ENCODE measurements at regions not wholly inside any gene's neighbourhood (a gene's known extent, or its start where the extent isn't known, plus 50 kb on each side); places are given as distances from the start of the nearest gene placed in this dataset.

- DNase-seq (ENCODE audit: low read depth): no peak
Observed at GRCh38 chrY:14139521-14139920, 83.5 kb downstream of the VCY1B start.

GRCh38 chrY:14145614-14146013 is 89.6 kb downstream of the VCY1B start:
- DNase-seq (ENCODE audit: low read depth): no peak

- DNase-seq (ENCODE audit: low read depth): no peak
Observed at GRCh38 chrY:14182776-14183175, 126.7 kb downstream of the VCY1B start.

DNA sequence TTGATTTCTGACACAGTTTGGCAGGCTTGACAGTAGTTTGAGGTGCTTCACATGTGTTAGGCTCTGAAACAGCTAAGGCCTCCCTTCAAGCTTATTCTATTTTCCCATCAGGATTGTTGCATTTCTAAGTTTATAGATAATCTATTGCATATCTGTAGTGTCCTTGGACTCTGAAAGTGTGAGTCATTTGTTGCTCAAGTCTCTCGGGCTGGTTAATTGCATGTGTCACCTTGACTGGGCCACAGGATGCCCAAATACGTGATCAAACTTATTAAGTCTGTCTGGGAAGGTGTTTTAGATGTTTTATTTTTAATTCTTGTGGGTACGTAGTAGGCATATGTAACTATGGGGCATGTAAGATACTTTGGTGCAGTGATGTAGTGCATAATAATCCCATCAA is 166.0 kb downstream of the VCY1B start:
- no peak for DNase-seq (ENCODE audit: low read depth)

GRCh38 chrY:14231703-14232102 is 175.7 kb downstream of the VCY1B start:
- DNase-seq (ENCODE audit: low read depth): no peak

GRCh38 chrY:14235070-14235469 is 179.0 kb downstream of the VCY1B start:
- DNase-seq (ENCODE audit: low read depth): no peak

GRCh38 chrY:14238277-14238676 is 182.2 kb downstream of the VCY1B start:
- no peak for DNase-seq (ENCODE audit: low read depth)

GRCh38 chrY:14246948-14247347 is 190.9 kb downstream of the VCY1B start:
- DNase-seq (ENCODE audit: low read depth): no peak

GRCh38 chrY:14248878-14249576 is 193.0 kb downstream of the VCY1B start:
- DNase-seq (ENCODE audit: low read depth): no peak

GRCh38 chrY:14255965-14256816 is 200.2 kb downstream of the VCY1B start:
- DNase-seq (ENCODE audit: low read depth): no peak

DNA sequence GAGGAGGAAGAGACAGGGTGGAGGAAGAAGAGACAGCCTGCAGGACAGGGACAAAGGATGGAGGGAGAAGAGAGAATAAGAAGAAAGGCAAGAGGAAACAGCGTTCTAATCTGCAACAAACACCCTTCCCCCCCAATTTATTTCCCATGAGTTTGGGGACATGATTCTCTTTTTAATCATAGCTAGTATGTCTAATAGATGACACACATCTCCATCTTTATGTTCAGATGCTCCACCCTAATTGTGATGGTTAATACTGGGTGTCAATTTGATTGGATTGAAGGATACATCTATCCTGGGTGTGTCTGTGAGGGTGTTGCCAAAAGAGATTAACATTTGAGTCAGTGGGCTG is 200.8 kb downstream of the VCY1B start:
- DNase-seq (ENCODE audit: low read depth): no peak

DNA sequence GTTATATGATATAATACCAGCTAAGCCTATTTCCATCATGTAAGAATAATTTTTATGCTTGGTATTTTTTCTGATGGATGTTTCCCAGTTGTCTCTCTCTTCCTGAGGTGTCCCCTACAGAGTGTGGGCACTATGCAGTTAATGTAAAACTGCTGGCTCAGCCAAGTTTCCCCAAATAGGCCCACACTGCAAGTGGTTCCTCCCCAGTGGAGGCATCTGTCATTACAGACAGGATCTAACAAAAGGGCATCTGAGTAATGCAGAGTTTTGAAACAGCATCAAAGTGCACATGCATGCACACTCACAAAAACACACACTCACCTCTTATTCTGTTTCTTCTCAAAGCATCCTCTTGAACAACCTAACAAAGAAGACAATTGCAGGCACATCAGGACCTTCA is 221.0 kb downstream of the VCY1B start:
- no peak for DNase-seq (ENCODE audit: low read depth)

- no peak for DNase-seq (ENCODE audit: low read depth)
Observed at GRCh38 chrY:14290656-14291375, 233.5 kb upstream of the NLGN4Y start.

DNA sequence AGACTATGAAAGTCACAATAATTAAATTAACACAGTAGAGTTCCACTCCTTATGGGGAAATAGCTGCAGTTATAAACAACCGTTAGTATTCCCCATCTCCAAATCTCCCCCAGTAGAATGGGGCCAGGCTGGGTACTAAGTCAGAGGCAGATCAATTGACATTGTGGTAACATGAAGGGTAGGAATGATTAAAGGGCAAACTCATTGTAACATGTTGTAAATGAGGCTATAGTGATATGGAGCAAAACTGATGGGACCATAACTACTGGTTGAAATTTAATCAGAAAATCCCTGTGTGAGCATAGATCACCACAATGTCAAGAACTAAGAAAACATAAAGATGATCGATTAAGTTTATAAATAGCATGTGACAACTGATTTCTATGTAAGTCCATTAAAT is 231.9 kb upstream of the NLGN4Y start:
- DNase-seq (ENCODE audit: low read depth): no peak

- no peak for DNase-seq (ENCODE audit: low read depth)
Observed at GRCh38 chrY:14300775-14301174, 223.6 kb upstream of the NLGN4Y start.

- no peak for DNase-seq (ENCODE audit: low read depth)
Observed at GRCh38 chrY:14301552-14301951, 222.8 kb upstream of the NLGN4Y start.

DNA sequence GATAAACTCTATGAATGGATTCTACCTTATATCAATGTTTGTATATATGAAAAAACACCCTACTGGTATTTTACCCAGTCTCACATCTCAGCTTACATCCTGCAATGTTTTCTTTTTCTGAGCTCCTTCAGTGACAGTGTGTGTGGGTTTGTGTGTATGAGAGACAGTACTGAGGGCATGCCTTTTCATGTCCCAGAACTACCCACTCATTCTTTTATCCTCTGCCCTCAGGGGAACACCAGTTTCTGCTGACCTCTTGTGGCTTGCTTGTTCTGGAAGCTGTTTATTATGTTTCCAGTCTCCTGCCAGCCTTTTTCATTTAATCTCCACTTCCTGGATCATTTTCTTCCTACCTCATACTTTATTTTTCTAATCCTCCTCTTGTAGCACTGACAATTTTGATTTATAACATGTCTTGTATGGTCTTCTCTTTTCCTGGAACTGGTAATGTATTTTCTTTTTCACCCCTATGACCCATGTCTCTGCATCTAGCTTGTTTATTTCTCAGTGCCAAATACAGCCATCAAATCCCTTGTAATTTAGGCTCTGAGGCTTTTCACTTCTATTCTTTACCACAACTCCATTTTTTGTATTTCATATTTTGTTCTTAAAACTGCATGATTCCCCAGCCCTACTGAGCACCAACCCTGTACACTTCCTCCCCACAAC is 195.5 kb upstream of the NLGN4Y start:
- no peak for DNase-seq (ENCODE audit: low read depth)

DNA sequence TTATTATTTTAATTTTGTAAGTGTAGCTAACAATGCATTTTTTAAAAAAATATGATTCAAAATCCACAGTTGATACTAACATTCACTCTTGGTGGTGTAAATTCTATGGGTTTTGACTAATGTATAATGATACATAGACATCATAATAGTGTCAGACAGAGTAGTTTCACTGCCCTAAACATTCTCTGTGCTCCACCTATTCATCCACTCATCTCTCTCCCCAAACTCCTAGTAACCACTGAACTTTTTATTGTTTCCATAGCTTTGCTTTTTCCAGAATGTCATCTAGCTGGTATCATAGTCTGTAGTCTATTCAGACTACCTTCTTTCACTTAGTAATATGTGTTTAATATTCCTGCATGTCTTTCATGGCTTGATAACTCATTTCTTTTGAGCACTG is 194.0 kb upstream of the NLGN4Y start:
- no peak for DNase-seq (ENCODE audit: low read depth)

DNA sequence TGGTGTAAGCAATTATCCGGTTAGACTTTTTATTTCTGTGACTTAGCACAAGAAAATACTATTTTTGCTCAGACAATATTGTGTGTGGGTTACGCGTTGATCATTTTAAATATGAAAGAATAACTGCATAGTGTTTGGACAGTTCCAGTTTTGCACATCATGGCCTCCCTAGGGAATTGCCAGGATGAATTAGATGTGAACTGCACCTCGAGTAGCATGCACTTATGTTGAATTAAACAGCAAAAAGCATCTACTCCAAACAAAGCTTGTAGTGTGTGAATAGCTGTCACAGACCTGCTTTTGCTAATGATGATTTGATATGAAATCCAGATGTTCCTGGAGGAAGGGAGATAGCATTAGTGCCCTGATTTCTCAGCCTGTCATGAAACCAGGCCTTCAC is 184.8 kb upstream of the NLGN4Y start:
- no peak for DNase-seq (ENCODE audit: low read depth)

DNA sequence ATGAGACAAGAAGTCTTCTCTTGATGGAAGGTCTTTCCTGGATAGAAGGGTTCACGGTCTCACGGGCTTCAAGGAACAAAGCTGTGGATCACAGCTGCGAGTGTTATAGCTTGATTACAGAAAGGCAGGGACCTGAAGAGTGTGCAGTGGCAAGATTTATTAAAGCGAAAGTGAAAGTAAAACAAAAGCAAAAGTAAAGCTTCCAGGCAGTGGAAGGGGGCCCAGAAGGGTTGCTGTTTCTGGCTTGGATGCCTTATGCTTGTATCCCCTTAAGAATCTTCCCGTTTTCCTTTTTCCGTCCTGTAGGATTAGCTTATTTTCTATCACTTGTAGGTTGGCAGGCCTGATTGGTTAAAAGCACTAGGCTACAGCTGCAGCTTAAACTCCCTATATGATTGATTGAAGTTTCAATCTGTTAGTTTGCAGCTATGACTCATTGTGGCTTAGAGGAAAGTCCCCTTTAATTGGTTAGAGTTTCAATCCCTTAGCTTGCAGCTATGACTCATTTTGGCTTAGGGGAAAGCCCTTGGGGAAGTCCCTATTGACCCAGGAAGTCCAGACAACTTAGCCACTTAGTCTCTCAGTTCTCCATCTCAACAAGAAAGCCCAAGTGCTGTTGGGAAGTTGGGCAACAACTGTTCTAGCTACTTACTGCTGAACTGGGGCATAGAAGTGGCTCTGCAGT is 183.7 kb upstream of the NLGN4Y start:
- peak; percentile 29 for DNase-seq (ENCODE audit: low read depth)

DNA sequence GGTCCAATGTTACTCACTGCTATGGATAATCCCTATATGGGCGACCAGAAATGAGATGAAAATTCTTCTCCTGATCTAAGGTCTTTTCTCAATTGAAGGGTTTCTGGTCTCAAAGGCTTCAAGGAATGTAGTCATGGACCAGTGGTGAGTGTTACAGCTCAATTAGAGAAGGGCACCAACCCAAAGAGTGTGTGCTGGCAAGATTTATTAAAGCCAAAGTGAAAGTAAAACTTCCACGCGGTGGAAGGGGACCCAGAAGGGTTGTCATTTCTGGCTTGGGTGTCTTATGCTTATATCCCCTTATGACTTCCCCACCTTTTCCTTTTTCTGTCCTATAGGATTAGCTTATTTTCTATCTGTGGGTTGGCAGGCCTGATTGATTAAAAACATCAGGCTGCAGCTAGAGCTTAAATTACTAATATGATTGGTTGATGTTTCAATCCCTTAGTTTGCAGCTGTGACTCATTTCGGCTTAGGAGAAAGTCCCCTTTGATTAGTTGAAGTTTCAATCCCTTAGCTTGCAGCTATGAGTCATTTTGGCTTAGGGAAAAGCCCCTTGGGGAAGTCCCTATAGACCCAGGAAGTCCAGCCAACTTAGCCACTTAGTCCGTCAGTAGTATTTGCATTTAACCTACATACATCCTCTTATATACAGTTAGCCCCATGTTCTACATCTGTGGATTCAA is 179.5 kb upstream of the NLGN4Y start:
- DNase-seq (ENCODE audit: low read depth): peak; percentile 16

Measured in stimulated activated CD4-positive, alpha-beta T cell treated with anti-CD3 and anti-CD28 coated beads, Interleukin-2, amount 100 ng/mL, for 4 hours (primary cell).